ENCODE measurements at regions not wholly inside any gene's neighbourhood (a gene's known extent, or its start where the extent isn't known, plus 50 kb on each side); places are given as distances from the start of the nearest gene placed in this dataset.
A peak's percentile ranks its signal among the peaks of the same experiment; 100 is the strongest.

- H3K4me1 Mint-ChIP-seq: peaks cover 80% of the 10 kb centered on the region
- peaks cover 77% of the 10 kb centered on the region for H3K27me3 Mint-ChIP-seq (ENCODE audit: low read depth, poor library complexity)
- no peak overlapping the region for H3K27ac Mint-ChIP-seq
- H3K9me3 Mint-ChIP-seq: no peaks in the 10 kb centered on the region
- TF ChIP-seq CTCF (IDR thresholded peaks at IDR 0.05): no peak
- H3K36me3 Mint-ChIP-seq (ENCODE audit: low read depth): no peaks in the 10 kb centered on the region
- DNase-seq: peak; percentile 1
- no peak overlapping the region for H3K4me3 Mint-ChIP-seq
These were observed 138.8 kb upstream of the UNC5B start for GRCh38 chr10:71073451-71074175.

- Mint-ChIP-seq H3K36me3 (ENCODE audit: low read depth) (no peaks in the 10 kb centered on the region), H3K4me1 (peaks cover 79% of the 10 kb centered on the region), H3K9me3 (no peaks in the 10 kb centered on the region), H3K4me3 (no peak overlapping the region), H3K27me3 (ENCODE audit: low read depth, poor library complexity) (peaks cover 83% of the 10 kb centered on the region), H3K27ac (no peak overlapping the region)
- no peak for TF ChIP-seq CTCF (IDR thresholded peaks at IDR 0.05)
- DNase-seq: peak; percentile 50
These were observed 138.1 kb upstream of the UNC5B start for GRCh38 chr10:71074176-71074755.

- H3K36me3 Mint-ChIP-seq (ENCODE audit: low read depth): no peaks in the 10 kb centered on the region
- peaks cover 90% of the 10 kb centered on the region for H3K27me3 Mint-ChIP-seq (ENCODE audit: low read depth, poor library complexity)
- no peak for TF ChIP-seq CTCF (IDR thresholded peaks at IDR 0.05)
- H3K4me1 Mint-ChIP-seq: peaks cover 69% of the 10 kb centered on the region
- no peak overlapping the region for H3K4me3 Mint-ChIP-seq
- H3K9me3 Mint-ChIP-seq: no peaks in the 10 kb centered on the region
- no peak overlapping the region for H3K27ac Mint-ChIP-seq
- peak; percentile 8 for DNase-seq
These were observed 137.1 kb upstream of the UNC5B start for GRCh38 chr10:71075086-71075758.

GRCh38 chr10:71075759-71076472 lies 136.5 kb upstream of the UNC5B start:
- Mint-ChIP-seq H3K36me3 (ENCODE audit: low read depth) (no peaks in the 10 kb centered on the region), H3K27me3 (ENCODE audit: low read depth, poor library complexity) (peaks cover 87% of the 10 kb centered on the region), H3K9me3 (no peaks in the 10 kb centered on the region)

More at GRCh38 chr10:71075759-71076472, 136.5 kb upstream of the UNC5B start:
- no peak overlapping the region for H3K27ac Mint-ChIP-seq
- H3K4me3 Mint-ChIP-seq: no peak overlapping the region
- peak; percentile 10 for DNase-seq
- TF ChIP-seq CTCF (IDR thresholded peaks at IDR 0.05): no peak
- H3K4me1 Mint-ChIP-seq: peaks cover 65% of the 10 kb centered on the region

Measured in nephron progenitor cell (in vitro differentiated cells).